ENCODE measurements at regions not wholly inside any gene's neighbourhood (a gene's known extent, or its start where the extent isn't known, plus 50 kb on each side); places are given as distances from the start of the nearest gene placed in this dataset.

DNA sequence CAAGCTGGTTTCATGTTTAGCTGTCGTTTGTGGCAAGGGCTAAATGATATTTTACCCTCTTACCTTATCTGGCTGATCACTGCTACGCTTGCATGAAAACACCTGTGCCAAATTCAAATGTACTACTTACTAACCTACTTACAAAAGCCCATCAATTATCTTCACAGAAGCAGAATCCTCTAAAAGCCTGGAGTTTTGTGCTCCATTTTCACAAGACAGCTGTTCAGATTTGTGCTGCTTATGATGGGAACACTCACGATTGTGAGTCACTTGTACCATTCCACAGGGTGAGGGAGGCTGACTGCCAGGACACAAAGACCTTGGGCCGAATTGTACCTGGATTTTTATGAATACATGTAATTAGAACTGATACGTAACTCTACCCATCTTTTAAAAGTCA is 245.0 kb upstream of the NPY start:
- WGBS, 5 donors = 67 to 76% (median 70%) methylated on average over 5 of the region's 5 CpGs
- H3K27ac ChIP-seq = no peak overlapping the region

DNA sequence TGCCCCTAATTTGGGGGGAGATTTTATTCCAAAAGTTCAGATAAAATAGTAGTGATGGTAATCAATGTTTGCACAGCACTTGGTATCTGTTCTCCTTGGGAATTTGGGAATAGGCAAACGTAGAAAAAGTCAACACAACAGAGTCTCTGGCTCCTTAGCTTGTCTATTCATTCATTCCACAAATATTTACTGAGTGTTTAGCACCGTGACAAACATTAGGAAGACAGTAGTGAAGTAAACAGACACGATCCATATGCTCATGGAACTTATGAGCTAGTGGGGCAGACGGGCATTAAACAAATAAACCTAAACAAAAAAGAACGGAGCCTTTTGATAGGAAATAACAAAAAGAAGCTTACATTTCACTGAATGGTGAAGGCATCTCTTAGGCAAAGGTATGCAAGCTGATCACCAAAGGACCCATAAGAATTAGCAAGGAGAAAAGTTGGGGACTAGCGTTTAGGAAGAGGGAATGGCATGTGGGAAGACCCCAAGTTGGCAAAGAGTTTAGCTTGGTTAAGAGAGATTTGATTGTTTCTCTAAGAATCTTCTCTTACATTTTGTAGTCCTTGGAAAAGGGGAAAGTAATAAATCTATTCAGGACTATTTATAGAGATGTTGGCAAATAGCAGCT is 243.9 kb upstream of the NPY start:
- 26 to 43% (median 38%) methylated on average over 6 of the region's 6 CpGs for WGBS, 5 donors
- TF ChIP-seq EP300 (IDR thresholded peaks at IDR 0.05) = no peak
- TF ChIP-seq POLR2AphosphoS5 (IDR thresholded peaks at IDR 0.05) = no peak
- TF ChIP-seq POLR2A (IDR thresholded peaks at IDR 0.05) = no peak
- TF ChIP-seq, protein P1, sequence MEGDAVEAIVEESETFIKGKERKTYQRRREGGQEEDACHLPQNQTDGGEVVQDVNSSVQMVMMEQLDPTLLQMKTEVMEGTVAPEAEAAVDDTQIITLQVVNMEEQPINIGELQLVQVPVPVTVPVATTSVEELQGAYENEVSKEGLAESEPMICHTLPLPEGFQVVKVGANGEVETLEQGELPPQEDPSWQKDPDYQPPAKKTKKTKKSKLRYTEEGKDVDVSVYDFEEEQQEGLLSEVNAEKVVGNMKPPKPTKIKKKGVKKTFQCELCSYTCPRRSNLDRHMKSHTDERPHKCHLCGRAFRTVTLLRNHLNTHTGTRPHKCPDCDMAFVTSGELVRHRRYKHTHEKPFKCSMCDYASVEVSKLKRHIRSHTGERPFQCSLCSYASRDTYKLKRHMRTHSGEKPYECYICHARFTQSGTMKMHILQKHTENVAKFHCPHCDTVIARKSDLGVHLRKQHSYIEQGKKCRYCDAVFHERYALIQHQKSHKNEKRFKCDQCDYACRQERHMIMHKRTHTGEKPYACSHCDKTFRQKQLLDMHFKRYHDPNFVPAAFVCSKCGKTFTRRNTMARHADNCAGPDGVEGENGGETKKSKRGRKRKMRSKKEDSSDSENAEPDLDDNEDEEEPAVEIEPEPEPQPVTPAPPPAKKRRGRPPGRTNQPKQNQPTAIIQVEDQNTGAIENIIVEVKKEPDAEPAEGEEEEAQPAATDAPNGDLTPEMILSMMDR (IDR thresholded peaks at IDR 0.05) = no peak
- intact Hi-C loops (cut with DNase I; ENCODE audit: low total_unique reads) = no loop called here

More for the DNA sequence above, 245.0 kb upstream of the NPY start:
- no peak for DNase-seq
- intact Hi-C loops (cut with DNase I; ENCODE audit: low total_unique reads) = no loop called here
- Histone ChIP-seq H3K36me3 (no peaks in the 10 kb centered on the region), H3K4me1 (no peaks in the 10 kb centered on the region), H3K4me3 (no peak overlapping the region), H3K9me3 (no peaks in the 10 kb centered on the region), H3K27me3 (no peaks in the 10 kb centered on the region)
- TF ChIP-seq POLR2AphosphoS5 (IDR thresholded peaks at IDR 0.05) (no peak), POLR2A (IDR thresholded peaks at IDR 0.05) (no peak), EP300 (IDR thresholded peaks at IDR 0.05) (no peak)
- TF ChIP-seq, protein P1 (IDR thresholded peaks at IDR 0.05) = no peak

DNA sequence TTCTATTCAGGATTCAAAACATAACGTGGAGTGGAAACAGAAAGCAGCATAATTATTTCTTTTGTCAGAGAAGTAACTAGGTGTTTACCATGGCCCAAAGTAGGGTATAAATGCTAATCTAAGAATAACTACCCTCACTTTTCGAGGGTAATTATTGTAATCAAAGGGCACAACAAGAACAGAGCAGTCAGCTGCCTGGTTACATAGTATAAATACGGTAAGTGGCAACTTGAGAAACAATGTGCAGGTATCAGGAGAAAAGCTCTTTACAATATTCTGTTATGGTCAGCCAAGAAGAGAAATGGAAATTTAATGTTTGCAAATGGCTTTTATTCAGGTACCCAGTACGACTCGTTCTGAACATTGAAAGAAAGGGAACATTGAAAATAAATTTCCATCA is 242.0 kb upstream of the NPY start:
- no peak for DNase-seq
- Histone ChIP-seq H3K4me1 (no peaks in the 10 kb centered on the region), H3K4me3 (no peak overlapping the region), H3K9me3 (no peaks in the 10 kb centered on the region), H3K36me3 (no peaks in the 10 kb centered on the region), H3K27me3 (no peaks in the 10 kb centered on the region), H3K27ac (no peak overlapping the region)
- TF ChIP-seq, protein P1 (IDR thresholded peaks at IDR 0.05) = no peak
- no peak for TF ChIP-seq EP300 (IDR thresholded peaks at IDR 0.05)
- no peak for TF ChIP-seq POLR2AphosphoS5 (IDR thresholded peaks at IDR 0.05)
- no peak for TF ChIP-seq POLR2A (IDR thresholded peaks at IDR 0.05)
- 89 to 93% (median 90%) methylated on average over 5 of the region's 5 CpGs for WGBS, 5 donors
- intact Hi-C loops (cut with DNase I; ENCODE audit: low total_unique reads) = no loop called here

More for the DNA sequence above, 243.9 kb upstream of the NPY start:
- Histone ChIP-seq H3K4me1 (no peaks in the 10 kb centered on the region), H3K27ac (no peak overlapping the region), H3K4me3 (no peak overlapping the region), H3K36me3 (no peaks in the 10 kb centered on the region), H3K9me3 (no peaks in the 10 kb centered on the region), H3K27me3 (no peaks in the 10 kb centered on the region)
- no peak for DNase-seq

DNA sequence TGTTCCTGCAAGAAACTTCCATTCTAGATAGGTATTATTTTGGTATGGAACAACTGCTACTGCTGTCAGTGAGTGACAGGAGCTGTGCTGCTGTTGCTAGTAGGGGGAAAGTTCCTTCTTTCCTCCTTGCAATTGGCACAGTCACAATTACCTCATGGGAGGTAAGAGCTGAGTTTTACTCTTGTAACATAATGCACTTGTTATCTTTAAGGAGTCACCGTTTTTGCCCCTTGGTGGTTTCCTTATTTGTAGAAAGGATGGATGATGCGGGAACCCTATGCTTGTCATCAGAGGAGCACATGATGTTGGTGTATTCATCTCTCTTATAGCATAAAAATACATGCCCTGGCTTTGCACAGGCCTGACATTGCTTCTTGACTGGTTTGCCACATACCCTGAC is 234.7 kb upstream of the NPY start:
- intact Hi-C loops (cut with DNase I; ENCODE audit: low total_unique reads) = no loop called here
- Histone ChIP-seq H3K27ac (no peak overlapping the region), H3K27me3 (no peaks in the 10 kb centered on the region), H3K36me3 (no peaks in the 10 kb centered on the region), H3K4me3 (no peak overlapping the region), H3K4me1 (no peaks in the 10 kb centered on the region), H3K9me3 (no peaks in the 10 kb centered on the region)
- TF ChIP-seq POLR2AphosphoS5 (IDR thresholded peaks at IDR 0.05) (no peak), POLR2A (IDR thresholded peaks at IDR 0.05) (no peak), EP300 (IDR thresholded peaks at IDR 0.05) (no peak)
- TF ChIP-seq, protein P1 (IDR thresholded peaks at IDR 0.05) = no peak
- no peak for DNase-seq
- WGBS, 5 donors = 54 to 81% (median 64%) methylated on average over 2 of the region's 2 CpGs
